Kidney (tissue), 13 donors: ENCODE measurements at regions not wholly inside any gene's neighbourhood (a gene's known extent, or its start where the extent isn't known, plus 50 kb on each side); places are given as distances from the start of the nearest gene placed in this dataset.

Experiments
- DNase-seq, 5 donors: peaks; one replicate each; pipeline ENCODE4 v3.0.0-alpha.2; 2013 to 2020
- FAIRE-seq: peaks from 2 replicates; lab custom pipeline; 2012; peaks lifted over from hg19 to GRCh38; lab: Jason Lieb, UNC
- H3K27ac ChIP-seq, 2 donors: one replicate each; pipeline ENCODE4 v1.7.0; 2013; ENCODE audit warnings: low read depth in 2 of 2, low read length in 2 of 2, inconsistent platforms in 1 of 2
- H3K27me3 ChIP-seq: one replicate; pipeline ENCODE4 v1.7.1; 2013; ENCODE audit warnings: low read length, inconsistent platforms; ENCODE audit not compliant: control insufficient read depth, insufficient read depth
- H3K36me3 ChIP-seq, 3 donors: one replicate each; pipeline versions ENCODE4 v1.7.0 to v1.7.1; 2013; ENCODE audit warnings: low read length in 3 of 3, control low read depth in 1 of 3, inconsistent platforms in 1 of 3; ENCODE audit not compliant: insufficient read depth in 3 of 3, control insufficient read depth in 2 of 3
- H3K4me1 ChIP-seq, 3 donors: one replicate each; pipeline versions ENCODE4 v1.7.0 to v1.7.1; 2013; ENCODE audit warnings: low read length in 3 of 3, inconsistent platforms in 1 of 3, low read depth in 1 of 3; ENCODE audit not compliant: control insufficient read depth in 2 of 3, insufficient read depth in 2 of 3
- H3K4me3 ChIP-seq, 3 donors: one replicate each; pipeline versions ENCODE4 v1.7.0 to v1.8.1; 2013; ENCODE audit warnings: low read length in 3 of 3, control low read depth in 1 of 3, inconsistent platforms in 1 of 3
- H3K9ac ChIP-seq, 3 donors: one replicate each; pipeline versions ENCODE4 v1.7.0 to v1.7.1; 2013; ENCODE audit warnings: low read length in 3 of 3, control low read depth in 1 of 3, inconsistent platforms in 1 of 3
- H3K9me3 ChIP-seq, 3 donors: one replicate each; pipeline versions ENCODE4 v1.7.0 to v1.7.1; 2013; ENCODE audit warnings: low read length in 3 of 3, control low read depth in 1 of 3, inconsistent platforms in 1 of 3; ENCODE audit not compliant: control insufficient read depth in 2 of 3, insufficient read depth in 1 of 3
- intact Hi-C: fragments of 100-400 bp; cut with DNase I; formaldehyde crosslinking; loops from one replicate; pipeline ENCODE4 v1.11.1; 2022
- TF ChIP-seq, protein P1 (sequence below): IDR thresholded peaks from 3 replicates; pipeline ENCODE4 v1.5.1; 2012; ENCODE audit warnings: mild to moderate bottlenecking, moderate library complexity, borderline replicate concordance; ENCODE audit not compliant: insufficient read depth; ENCODE audit errors: extremely low read depth
- donor health status: control.
- donor health status: control.
- donor health status: control.
- donor health status: control.
- donor health status: control.
- donor health status: DM: yes; HTN: yes; CAD: no.
- donor health status: Normal renal cell carcinoma (clear cell type).

DNA sequence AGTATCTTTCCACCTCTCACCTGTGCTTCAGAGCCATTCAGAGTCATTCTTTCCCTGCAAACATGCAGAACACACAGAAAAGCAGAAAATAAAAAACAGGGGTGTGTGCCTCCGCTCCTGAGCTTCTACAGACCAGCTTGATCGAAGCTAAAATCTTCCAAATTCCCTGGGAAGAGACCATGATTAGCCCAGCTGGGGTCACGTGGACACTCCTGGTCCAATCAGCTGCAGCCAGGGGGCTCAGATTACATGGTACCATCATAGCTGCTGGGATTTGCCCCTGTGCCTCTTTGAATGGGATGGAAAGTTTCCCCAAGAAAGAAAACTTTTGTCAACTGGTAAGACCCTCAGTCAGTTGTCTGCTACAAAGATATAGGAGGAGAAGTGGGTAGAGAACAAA is 159.9 kb downstream of the TMEM114 start:
- Histone ChIP-seq H3K9ac (no peak overlapping the region), H3K4me1 (no peaks in the 10 kb centered on the region), H3K27me3 (no peaks in the 10 kb centered on the region), H3K27ac (no peak overlapping the region), H3K9me3 (peaks cover 0 to under 1% (median 0%) of the 10 kb centered on the region in 3 donors), H3K36me3 (no peaks in the 10 kb centered on the region), H3K4me3 (no peak overlapping the region)
- TF ChIP-seq, protein P1, sequence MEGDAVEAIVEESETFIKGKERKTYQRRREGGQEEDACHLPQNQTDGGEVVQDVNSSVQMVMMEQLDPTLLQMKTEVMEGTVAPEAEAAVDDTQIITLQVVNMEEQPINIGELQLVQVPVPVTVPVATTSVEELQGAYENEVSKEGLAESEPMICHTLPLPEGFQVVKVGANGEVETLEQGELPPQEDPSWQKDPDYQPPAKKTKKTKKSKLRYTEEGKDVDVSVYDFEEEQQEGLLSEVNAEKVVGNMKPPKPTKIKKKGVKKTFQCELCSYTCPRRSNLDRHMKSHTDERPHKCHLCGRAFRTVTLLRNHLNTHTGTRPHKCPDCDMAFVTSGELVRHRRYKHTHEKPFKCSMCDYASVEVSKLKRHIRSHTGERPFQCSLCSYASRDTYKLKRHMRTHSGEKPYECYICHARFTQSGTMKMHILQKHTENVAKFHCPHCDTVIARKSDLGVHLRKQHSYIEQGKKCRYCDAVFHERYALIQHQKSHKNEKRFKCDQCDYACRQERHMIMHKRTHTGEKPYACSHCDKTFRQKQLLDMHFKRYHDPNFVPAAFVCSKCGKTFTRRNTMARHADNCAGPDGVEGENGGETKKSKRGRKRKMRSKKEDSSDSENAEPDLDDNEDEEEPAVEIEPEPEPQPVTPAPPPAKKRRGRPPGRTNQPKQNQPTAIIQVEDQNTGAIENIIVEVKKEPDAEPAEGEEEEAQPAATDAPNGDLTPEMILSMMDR, result no peak
- FAIRE-seq (no peak), DNase-seq (no peak)
- intact Hi-C loops, result no loop called here

DNA sequence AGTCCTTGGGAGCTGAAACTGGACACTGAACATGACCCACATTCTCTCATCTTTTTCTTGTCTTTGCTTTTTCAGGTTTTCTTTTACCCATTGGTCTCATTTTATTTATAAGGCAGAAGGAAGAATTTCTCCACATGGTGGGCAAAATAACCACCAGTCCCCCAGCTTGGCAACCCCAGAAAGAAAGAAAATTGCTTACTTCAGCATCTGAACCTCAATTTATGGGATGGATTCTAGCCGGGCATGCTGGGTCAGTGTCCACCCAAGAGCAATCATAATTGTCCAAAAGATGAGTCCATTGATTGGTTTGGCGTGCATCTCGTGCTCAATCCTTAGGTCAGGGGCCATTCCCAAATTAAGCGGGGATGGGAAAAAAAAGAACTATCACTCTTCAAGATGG is 163.7 kb downstream of the TMEM114 start:
- TF ChIP-seq, protein P1, result no peak
- no peak overlapping the region for H3K27ac ChIP-seq
- intact Hi-C loops, result no loop called here
- H3K27me3 ChIP-seq, result no peaks in the 10 kb centered on the region
- no peaks in the 10 kb centered on the region for H3K4me1 ChIP-seq
- no peak for DNase-seq
- H3K4me3 ChIP-seq, result no peak overlapping the region
- no peak for FAIRE-seq
- no peak overlapping the region for H3K9ac ChIP-seq
- H3K36me3 ChIP-seq, result no peaks in the 10 kb centered on the region
- H3K9me3 ChIP-seq, result peaks cover 0 to 3% (median 0%) of the 10 kb centered on the region in 3 donors

DNA sequence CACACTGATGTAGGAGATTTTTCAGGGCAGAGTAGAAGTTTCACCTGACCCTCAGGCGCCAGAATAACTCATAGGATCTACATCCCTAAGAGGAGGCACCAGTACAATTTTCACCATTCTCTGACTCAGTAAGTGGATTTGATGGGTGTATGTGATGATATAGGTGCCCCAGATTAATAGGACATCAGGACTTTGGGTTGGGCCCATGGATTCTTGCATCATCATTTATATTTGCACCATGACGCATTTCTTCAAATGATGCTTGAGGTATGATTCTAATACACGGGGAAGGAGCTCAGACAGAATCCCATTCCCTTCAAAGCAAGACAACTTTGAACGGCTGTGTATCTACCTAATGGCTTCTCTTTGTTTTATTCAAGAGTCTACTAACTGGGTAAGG is 173.2 kb downstream of the TMEM114 start:
- Histone ChIP-seq H3K4me3 (no peak overlapping the region), H3K27me3 (no peaks in the 10 kb centered on the region), H3K4me1 (no peaks in the 10 kb centered on the region), H3K36me3 (no peaks in the 10 kb centered on the region), H3K9ac (no peak overlapping the region), H3K27ac (no peak overlapping the region), H3K9me3 (no peaks in the 10 kb centered on the region)
- intact Hi-C loops, result no loop called here
- DNase-seq, result no peak
- TF ChIP-seq, protein P1, result no peak
- FAIRE-seq, result no peak
